GM12892 (cell line): ENCODE measurements at regions not wholly inside any gene's neighbourhood (a gene's known extent, or its start where the extent isn't known, plus 50 kb on each side); places are given as distances from the start of the nearest gene placed in this dataset.

Experiments
- POLR2A ChIP-seq: IDR thresholded peaks from 2 replicates; pipeline ENCODE4 v1.6.1; 2011; ENCODE audit warnings: low read depth, low read length, control low read depth
- POLR2AphosphoS5 ChIP-seq: IDR thresholded peaks from 2 replicates; pipeline ENCODE4 v1.6.1; 2011; ENCODE audit warnings: low read depth, low read length, control low read depth

DNA sequence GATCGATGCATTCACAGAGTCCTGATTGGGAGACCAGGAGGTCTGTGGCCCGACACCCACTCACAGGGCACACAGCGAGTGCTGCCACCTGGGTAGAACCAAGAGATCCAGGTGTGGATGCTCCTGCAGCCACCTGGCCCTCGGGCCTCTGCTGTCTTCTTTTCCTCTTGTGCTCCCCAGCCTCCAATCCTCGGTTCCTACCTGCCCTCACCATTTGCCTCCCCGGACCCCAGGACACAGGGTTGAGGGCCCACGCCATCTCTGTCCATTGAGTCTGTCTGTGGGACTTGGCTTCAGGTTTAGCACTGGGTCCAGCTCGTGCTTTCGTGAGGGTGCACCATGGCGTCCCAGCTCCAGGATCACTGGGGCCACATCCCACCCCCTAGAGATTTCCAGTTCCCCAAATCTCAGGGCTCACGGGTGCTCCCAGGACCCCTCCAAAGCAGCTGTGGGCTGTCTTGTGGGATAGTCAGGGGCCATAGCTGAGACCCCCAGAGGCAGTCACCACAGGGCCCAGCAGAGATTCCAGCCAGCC is 591.1 kb downstream of the BRD1 start:
- TF ChIP-seq POLR2A: no peak
- TF ChIP-seq POLR2AphosphoS5: no peak
